ENCODE measurements at regions not wholly inside any gene's neighbourhood (a gene's known extent, or its start where the extent isn't known, plus 50 kb on each side); places are given as distances from the start of the nearest gene placed in this dataset.

- Histone ChIP-seq H3K9me2 (replicated peaks; ENCODE audit: control insufficient read depth, low read length) (no peaks in the 10 kb centered on the region), H4K20me1 (ENCODE audit: control insufficient read depth, insufficient read depth, low read depth, low read length) (no peaks in the 10 kb centered on the region), H3K4me2 (ENCODE audit: low read length) (no peak overlapping the region), H3K36me3 (ENCODE audit: control insufficient read depth, low read length) (no peaks in the 10 kb centered on the region), H3K4me3 (ENCODE audit: low read length) (no peak overlapping the region), H3K27ac (ENCODE audit: low read depth, low read length) (no peak overlapping the region), H3F3A (ENCODE audit: control insufficient read depth, insufficient read depth) (no peaks in the 10 kb centered on the region), H3K79me2 (ENCODE audit: control insufficient read depth, low read length) (no peaks in the 10 kb centered on the region), H3K4me1 (ENCODE audit: control insufficient read depth, low read length) (no peaks in the 10 kb centered on the region), H3K9me3 (ENCODE audit: control insufficient read depth, insufficient read depth, low read length) (no peaks in the 10 kb centered on the region), H3K27me3 (ENCODE audit: control insufficient read depth, low read length) (no peaks in the 10 kb centered on the region)
- TF ChIP-seq CTCF (IDR thresholded peaks at IDR 0.05; ENCODE audit: low read depth, low read length, poor library complexity, severe bottlenecking): no peak
- no peak for TF ChIP-seq EZH2phosphoT487 (IDR thresholded peaks at IDR 0.05; ENCODE audit: borderline replicate concordance, low read length)
Observed at GRCh38 chr2:22037274-22037673, 913.5 kb downstream of the TDRD15 start.

- Histone ChIP-seq H3K9me2 (replicated peaks; ENCODE audit: control insufficient read depth, low read length) (no peaks in the 10 kb centered on the region), H3K36me3 (ENCODE audit: control insufficient read depth, low read length) (no peaks in the 10 kb centered on the region), H3K27me3 (ENCODE audit: control insufficient read depth, low read length) (no peaks in the 10 kb centered on the region), H4K20me1 (ENCODE audit: control insufficient read depth, insufficient read depth, low read depth, low read length) (no peaks in the 10 kb centered on the region), H3K27ac (ENCODE audit: low read depth, low read length) (no peak overlapping the region), H3F3A (ENCODE audit: control insufficient read depth, insufficient read depth) (no peaks in the 10 kb centered on the region), H3K4me2 (ENCODE audit: low read length) (no peak overlapping the region), H3K4me3 (ENCODE audit: low read length) (no peak overlapping the region), H3K9me3 (ENCODE audit: control insufficient read depth, insufficient read depth, low read length) (no peaks in the 10 kb centered on the region), H3K79me2 (ENCODE audit: control insufficient read depth, low read length) (no peaks in the 10 kb centered on the region), H3K4me1 (ENCODE audit: control insufficient read depth, low read length) (no peaks in the 10 kb centered on the region)
- TF ChIP-seq EZH2phosphoT487 (IDR thresholded peaks at IDR 0.05; ENCODE audit: borderline replicate concordance, low read length) (no peak), CTCF (IDR thresholded peaks at IDR 0.05; ENCODE audit: low read depth, low read length, poor library complexity, severe bottlenecking) (no peak)
Observed at GRCh38 chr2:22043784-22044183, 920.0 kb downstream of the TDRD15 start.

- TF ChIP-seq CTCF (IDR thresholded peaks at IDR 0.05; ENCODE audit: low read depth, low read length, poor library complexity, severe bottlenecking): no peak
- no peak for TF ChIP-seq EZH2phosphoT487 (IDR thresholded peaks at IDR 0.05; ENCODE audit: borderline replicate concordance, low read length)
- Histone ChIP-seq H3K36me3 (ENCODE audit: control insufficient read depth, low read length) (no peaks in the 10 kb centered on the region), H3K4me1 (ENCODE audit: control insufficient read depth, low read length) (no peaks in the 10 kb centered on the region), H3K9me2 (replicated peaks; ENCODE audit: control insufficient read depth, low read length) (no peaks in the 10 kb centered on the region), H3K27ac (ENCODE audit: low read depth, low read length) (no peak overlapping the region), H3K4me2 (ENCODE audit: low read length) (no peak overlapping the region), H3K4me3 (ENCODE audit: low read length) (no peak overlapping the region), H3K9me3 (ENCODE audit: control insufficient read depth, insufficient read depth, low read length) (no peaks in the 10 kb centered on the region), H3F3A (ENCODE audit: control insufficient read depth, insufficient read depth) (no peaks in the 10 kb centered on the region), H3K27me3 (ENCODE audit: control insufficient read depth, low read length) (no peaks in the 10 kb centered on the region), H3K79me2 (ENCODE audit: control insufficient read depth, low read length) (no peaks in the 10 kb centered on the region), H4K20me1 (ENCODE audit: control insufficient read depth, insufficient read depth, low read depth, low read length) (no peaks in the 10 kb centered on the region)
Observed at GRCh38 chr2:22055784-22056620, 932.2 kb downstream of the TDRD15 start.
